CD4-positive, alpha-beta T cell (primary cell): ENCODE measurements at regions not wholly inside any gene's neighbourhood (a gene's known extent, or its start where the extent isn't known, plus 50 kb on each side); places are given as distances from the start of the nearest gene placed in this dataset.

ENCODE experiments used
- ATAC-seq: fragments of 200-7000 bp; cut with Tn5 transposase; one replicate; pipeline ENCODE4 v1.10.0; 2022; ENCODE audit warnings: mild to moderate bottlenecking; ENCODE audit not compliant: poor library complexity
- CTCF ChIA-PET: fragments of 350-600 bp; sonication (Branson Sonifier 250); formaldehyde crosslinking; loops from one replicate; lab custom pipeline; 2021; ENCODE audit warnings: antibody characterized with exemption, inconsistent platforms; lab: Charles Lee
- POLR2A ChIA-PET: fragments of 350-600 bp; sonication (Branson Sonifier 250); formaldehyde crosslinking; loops from one replicate; lab custom pipeline; 2021; ENCODE audit warnings: antibody characterized with exemption, inconsistent platforms; lab: Charles Lee
- DNase-seq, 14 experiments: peaks; one replicate each; pipeline ENCODE4 v3.0.0-alpha.2; 2013 to 2020; ENCODE audit warnings: mixed read lengths in 2 of 14
- H3K27ac ChIP-seq, 2 donors: one replicate each; pipeline versions ENCODE4 v1.5.1 to v1.7.0; 2013; ENCODE audit warnings: low read length in 2 of 2, low read depth in 1 of 2, mild to moderate bottlenecking in 1 of 2
- H3K27me3 ChIP-seq, 2 experiments: 1 replicate in 1 of 2; 2 replicates in 1 of 2; pipeline versions ENCODE4 v1.6.1 to v1.7.0; 2013; ENCODE audit warnings: low read length in 2 of 2, control low read depth in 1 of 2, mild to moderate bottlenecking in 1 of 2, moderate library complexity in 1 of 2; ENCODE audit not compliant: insufficient read depth in 2 of 2, control insufficient read depth in 1 of 2
- H3K36me3 ChIP-seq: one replicate; pipeline ENCODE4 v1.6.1; 2013; ENCODE audit warnings: low read length, control low read depth; ENCODE audit not compliant: insufficient read depth
- H3K4me1 ChIP-seq: one replicate; pipeline ENCODE4 v1.6.1; 2013; ENCODE audit warnings: low read length, control low read depth; ENCODE audit not compliant: insufficient read depth
- H3K4me3 ChIP-seq: one replicate; pipeline ENCODE4 v1.5.1; 2013; ENCODE audit warnings: mild to moderate bottlenecking, low read length, moderate library complexity
- H3K9me3 ChIP-seq, 2 experiments: 1 replicate in 1 of 2; 2 replicates in 1 of 2; pipeline versions ENCODE4 v1.6.1 to v1.7.0; 2013; ENCODE audit warnings: low read length in 2 of 2, mild to moderate bottlenecking in 2 of 2, control low read depth in 1 of 2, moderate library complexity in 1 of 2; ENCODE audit not compliant: control insufficient read depth in 1 of 2, insufficient read depth in 1 of 2
- H3K27ac Mint-ChIP-seq: one replicate; pipeline ENCODE4 v1.8.0; 2020; ENCODE audit warnings: mixed read lengths
- H3K27me3 Mint-ChIP-seq: one replicate; pipeline ENCODE4 v1.8.0; 2021; ENCODE audit warnings: mixed read lengths
- H3K36me3 Mint-ChIP-seq: one replicate; pipeline ENCODE4 v1.8.0; 2021; ENCODE audit warnings: low read depth, mixed read lengths
- H3K4me1 Mint-ChIP-seq: one replicate; pipeline ENCODE4 v1.8.0; 2021; ENCODE audit warnings: low read depth, mixed read lengths
- H3K4me3 Mint-ChIP-seq: one replicate; pipeline ENCODE4 v1.8.0; 2020; ENCODE audit warnings: mild to moderate bottlenecking, mixed read lengths
- H3K9me3 Mint-ChIP-seq: one replicate; pipeline ENCODE4 v1.8.0; 2020; ENCODE audit warnings: mixed read lengths
- CTCF ChIP-seq: fragments of 200-600 bp; IDR thresholded peaks from one replicate; pipeline ENCODE4 v1.8.0; 2022; ENCODE audit warnings: antibody characterized with exemption, mild to moderate bottlenecking
- intact Hi-C, 2 experiments: fragments of 100-400 bp; cut with DNase I in 1 of 2; cut with micrococcal nuclease in 1 of 2; formaldehyde crosslinking; loops; one replicate each; pipeline versions ENCODE4 v1.15.1 to v1.9.0; 2023 to 2025; cut with DNase I, micrococcal nuclease

DNA sequence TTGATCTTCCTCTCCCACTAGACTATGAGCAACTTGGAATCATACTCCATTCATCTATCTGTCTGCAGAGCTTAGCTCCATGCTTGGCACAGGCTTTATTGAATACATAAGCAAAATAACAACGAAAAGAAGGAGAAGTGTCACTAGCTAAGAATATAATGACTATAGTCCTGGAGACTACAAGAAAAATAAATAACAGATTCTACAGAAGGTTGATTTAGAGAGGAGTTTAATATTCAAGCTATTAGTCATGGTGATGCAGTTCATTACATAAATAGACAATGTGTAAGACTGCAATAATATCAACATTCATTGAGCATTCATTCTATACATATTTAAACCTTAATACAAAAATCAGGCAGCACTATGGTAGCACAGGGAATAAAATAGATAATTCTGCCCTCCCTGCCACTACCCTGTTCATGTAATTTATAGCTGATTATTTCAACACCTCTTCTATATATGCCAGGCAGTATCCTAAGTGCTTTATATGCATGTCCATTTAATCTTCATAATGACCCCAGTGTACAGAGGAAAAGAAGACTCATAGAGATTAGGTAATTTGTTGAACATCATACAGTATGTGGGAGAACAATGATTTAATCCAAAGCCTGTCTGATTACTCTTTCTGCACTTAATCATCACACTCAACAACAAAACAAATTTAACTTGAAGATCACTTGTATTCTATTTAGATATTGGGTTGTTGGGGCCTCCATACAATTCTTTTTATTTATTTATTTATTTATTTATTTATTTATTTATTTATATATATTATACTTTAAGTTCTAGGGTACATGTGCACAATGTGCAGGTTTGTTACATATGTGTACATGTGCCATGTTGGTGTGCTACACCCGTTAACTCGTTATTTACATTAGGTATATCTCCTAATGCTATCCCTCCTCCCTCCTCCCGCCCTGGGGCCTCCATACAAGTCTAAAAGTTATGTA is 165.3 kb downstream of the RNF152 start:
- Histone ChIP-seq H3K4me1 (no peaks in the 10 kb centered on the region), H3K9me3 (no peaks in the 10 kb centered on the region), H3K27me3 (no peaks in the 10 kb centered on the region), H3K36me3 (no peaks in the 10 kb centered on the region), H3K4me3 (no peak overlapping the region), H3K27ac (no peak overlapping the region)
- CTCF ChIA-PET: interaction anchor here (0.6 kb wide), 1 partner anchor 672 kb away, joined by 5 read pairs; no protein-coding TSS in a partner anchor
- ATAC-seq: no peak
- no peak for DNase-seq
- no peaks in the 10 kb centered on the region for H3K9me3 Mint-ChIP-seq
- H3K27me3 Mint-ChIP-seq: peaks cover 4% of the 10 kb centered on the region
- intact Hi-C loops: no loop called here
- no peaks in the 10 kb centered on the region for H3K4me1 Mint-ChIP-seq
- H3K4me3 Mint-ChIP-seq: no peak overlapping the region
- no peak overlapping the region for H3K27ac Mint-ChIP-seq
- no peaks in the 10 kb centered on the region for H3K36me3 Mint-ChIP-seq
- POLR2A ChIA-PET: no interaction called here
- TF ChIP-seq CTCF: no peak

DNA sequence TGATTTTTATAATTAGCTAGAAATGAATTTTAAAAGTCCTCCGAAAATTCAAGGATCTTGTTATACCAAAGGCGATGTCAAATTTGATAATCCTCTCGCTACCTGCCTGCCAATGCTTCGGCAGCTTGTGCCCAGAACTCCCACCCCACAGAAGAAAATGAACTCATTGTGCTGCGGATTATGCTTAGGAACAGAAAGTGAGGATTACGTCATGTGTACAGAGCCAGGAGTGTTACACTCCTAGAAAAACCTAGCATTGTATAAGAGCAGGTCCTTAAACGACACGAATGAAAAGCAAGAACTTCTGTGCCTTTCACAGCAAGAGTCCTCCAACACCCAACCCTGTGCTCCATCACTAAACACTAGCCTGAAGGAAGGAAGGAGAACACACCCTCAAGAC is 168.3 kb downstream of the RNF152 start:
- POLR2A ChIA-PET: no interaction called here
- no peak overlapping the region for H3K27ac Mint-ChIP-seq
- no peak overlapping the region for H3K4me3 Mint-ChIP-seq
- Histone ChIP-seq H3K9me3 (no peaks in the 10 kb centered on the region), H3K4me3 (no peak overlapping the region), H3K27ac (no peak overlapping the region), H3K36me3 (no peaks in the 10 kb centered on the region), H3K27me3 (no peaks in the 10 kb centered on the region), H3K4me1 (no peaks in the 10 kb centered on the region)
- CTCF ChIA-PET: no interaction called here
- DNase-seq (no peak), ATAC-seq (no peak)
- H3K36me3 Mint-ChIP-seq: no peaks in the 10 kb centered on the region
- no peaks in the 10 kb centered on the region for H3K27me3 Mint-ChIP-seq
- no peaks in the 10 kb centered on the region for H3K9me3 Mint-ChIP-seq
- intact Hi-C loops: no loop called here
- H3K4me1 Mint-ChIP-seq: no peaks in the 10 kb centered on the region
- no peak for TF ChIP-seq CTCF

- H3K27ac Mint-ChIP-seq: no peak overlapping the region
- intact Hi-C loops: no loop called here
- Histone ChIP-seq H3K36me3 (no peaks in the 10 kb centered on the region), H3K27me3 (no peaks in the 10 kb centered on the region), H3K9me3 (no peaks in the 10 kb centered on the region), H3K4me1 (no peaks in the 10 kb centered on the region), H3K27ac (no peak overlapping the region), H3K4me3 (no peak overlapping the region)
- H3K9me3 Mint-ChIP-seq: no peaks in the 10 kb centered on the region
- ATAC-seq (no peak), DNase-seq (no peak)
- peaks cover 7% of the 10 kb centered on the region for H3K27me3 Mint-ChIP-seq
- ChIA-PET POLR2A (no interaction called here), CTCF (no interaction called here)
- TF ChIP-seq CTCF: no peak
- H3K4me1 Mint-ChIP-seq: no peaks in the 10 kb centered on the region
- no peak overlapping the region for H3K4me3 Mint-ChIP-seq
- no peaks in the 10 kb centered on the region for H3K36me3 Mint-ChIP-seq
Measured at GRCh38 chr18:61722247-61722646, 170.6 kb downstream of the RNF152 start.
